Activated T-cell treated with anti-CD3 and anti-CD28 coated beads for 4 hours (primary cell): ENCODE measurements at regions not wholly inside any gene's neighbourhood (a gene's known extent, or its start where the extent isn't known, plus 50 kb on each side); places are given as distances from the start of the nearest gene placed in this dataset.

Experiments used
- DNase-seq: peaks from one replicate; pipeline ENCODE4 v3.0.0-alpha.2; 2020

- no peak for DNase-seq
Measured at GRCh38 chr7:17706275-17706674, 234.0 kb downstream of the SNX13 start.

- no peak for DNase-seq
Measured at GRCh38 chr7:17706734-17707133, 233.6 kb downstream of the SNX13 start.

- no peak for DNase-seq
Measured at GRCh38 chr7:17709127-17709526, 231.2 kb downstream of the SNX13 start.

- DNase-seq, result no peak
Measured at GRCh38 chr7:17709599-17709998, 230.7 kb downstream of the SNX13 start.

GRCh38 chr7:17710312-17710711 lies 230.0 kb downstream of the SNX13 start:
- DNase-seq, result no peak

GRCh38 chr7:17713584-17713983 lies 226.7 kb downstream of the SNX13 start:
- no peak for DNase-seq

- DNase-seq, result no peak
Measured at GRCh38 chr7:17716816-17717215, 223.5 kb downstream of the SNX13 start.

GRCh38 chr7:17719998-17720397 lies 220.3 kb downstream of the SNX13 start:
- DNase-seq, result no peak

GRCh38 chr7:17721736-17722285 lies 218.5 kb downstream of the SNX13 start:
- no peak for DNase-seq

GRCh38 chr7:17722798-17723197 lies 217.5 kb downstream of the SNX13 start:
- DNase-seq, result no peak

GRCh38 chr7:17725821-17726220 lies 214.5 kb downstream of the SNX13 start:
- DNase-seq, result no peak

- no peak for DNase-seq
Measured at GRCh38 chr7:17732083-17732482, 208.2 kb downstream of the SNX13 start.
